ENCODE measurements at regions not wholly inside any gene's neighbourhood (a gene's known extent, or its start where the extent isn't known, plus 50 kb on each side); places are given as distances from the start of the nearest gene placed in this dataset.

- DNase-seq, result no peak
These were observed 251.5 kb downstream of the WDR11 start for GRCh38 chr10:121102706-121103105.

- DNase-seq, result no peak
These were observed 253.4 kb downstream of the WDR11 start for GRCh38 chr10:121104476-121105111.

GRCh38 chr10:121106611-121107010 lies 255.4 kb downstream of the WDR11 start:
- DNase-seq, result no peak

GRCh38 chr10:121108051-121108450 lies 256.9 kb downstream of the WDR11 start:
- no peak for DNase-seq

GRCh38 chr10:121110369-121110768 lies 259.2 kb downstream of the WDR11 start:
- DNase-seq, result no peak

DNA sequence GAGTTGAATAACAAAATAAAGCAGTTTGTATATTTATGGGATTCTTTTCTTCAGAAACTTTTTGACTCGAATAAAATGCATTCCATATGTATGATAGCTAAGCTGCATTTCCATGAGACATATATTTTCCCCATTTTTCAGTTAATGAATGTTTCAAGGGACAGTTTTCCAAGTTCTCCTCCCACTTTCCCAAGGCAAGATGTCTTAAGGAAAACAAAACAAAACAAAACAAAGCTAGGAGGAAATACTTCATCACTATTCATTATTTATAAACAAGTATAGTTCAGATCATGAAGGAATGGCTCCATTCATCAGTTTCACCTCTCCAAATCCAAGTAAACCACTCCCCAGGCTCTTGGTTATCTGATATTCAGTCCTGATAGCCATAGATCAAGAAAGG lies 261.0 kb downstream of the WDR11 start:
- DNase-seq, result no peak

- peak in 1 of 2 donors; percentile 1 for DNase-seq
These were observed 261.6 kb downstream of the WDR11 start for GRCh38 chr10:121112579-121113384.

DNA sequence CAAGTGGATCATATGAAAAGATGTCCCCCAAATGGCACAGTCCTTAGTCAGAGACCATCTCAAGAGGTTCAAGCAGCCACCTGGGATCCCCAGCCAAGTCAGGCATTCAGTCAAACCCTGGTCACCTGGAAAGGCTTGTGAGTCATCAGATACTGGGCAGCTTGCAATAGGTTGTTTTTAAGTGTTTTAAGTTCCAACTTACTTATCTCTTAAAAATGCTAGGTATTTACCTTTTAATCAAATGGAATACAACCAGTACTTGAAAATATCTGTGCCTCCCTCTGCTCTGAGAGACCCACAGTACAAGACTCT lies 262.2 kb downstream of the WDR11 start:
- no peak for DNase-seq

DNA sequence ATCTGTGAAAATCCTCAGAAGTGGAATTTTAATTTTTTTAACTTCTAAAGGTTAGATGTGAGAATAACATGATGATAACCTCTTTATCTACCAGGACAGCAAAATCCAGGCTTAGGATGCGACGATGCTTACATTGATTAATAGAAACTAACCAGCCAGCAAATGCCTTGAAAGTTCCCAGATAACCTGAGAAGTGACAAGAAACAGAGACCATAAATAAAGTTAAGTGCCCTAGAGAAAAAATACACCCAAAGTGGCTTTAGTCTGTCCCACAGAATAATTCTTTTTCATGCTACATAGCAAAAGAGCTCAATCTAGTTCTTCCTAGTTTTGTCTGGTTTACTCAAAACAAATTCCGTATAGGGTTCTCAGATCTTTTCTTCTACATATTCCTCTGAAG lies 262.7 kb downstream of the WDR11 start:
- DNase-seq, result no peak

GRCh38 chr10:121115154-121115553 lies 264.0 kb downstream of the WDR11 start:
- no peak for DNase-seq

GRCh38 chr10:121121462-121121861 lies 270.3 kb downstream of the WDR11 start:
- no peak for DNase-seq

DNA sequence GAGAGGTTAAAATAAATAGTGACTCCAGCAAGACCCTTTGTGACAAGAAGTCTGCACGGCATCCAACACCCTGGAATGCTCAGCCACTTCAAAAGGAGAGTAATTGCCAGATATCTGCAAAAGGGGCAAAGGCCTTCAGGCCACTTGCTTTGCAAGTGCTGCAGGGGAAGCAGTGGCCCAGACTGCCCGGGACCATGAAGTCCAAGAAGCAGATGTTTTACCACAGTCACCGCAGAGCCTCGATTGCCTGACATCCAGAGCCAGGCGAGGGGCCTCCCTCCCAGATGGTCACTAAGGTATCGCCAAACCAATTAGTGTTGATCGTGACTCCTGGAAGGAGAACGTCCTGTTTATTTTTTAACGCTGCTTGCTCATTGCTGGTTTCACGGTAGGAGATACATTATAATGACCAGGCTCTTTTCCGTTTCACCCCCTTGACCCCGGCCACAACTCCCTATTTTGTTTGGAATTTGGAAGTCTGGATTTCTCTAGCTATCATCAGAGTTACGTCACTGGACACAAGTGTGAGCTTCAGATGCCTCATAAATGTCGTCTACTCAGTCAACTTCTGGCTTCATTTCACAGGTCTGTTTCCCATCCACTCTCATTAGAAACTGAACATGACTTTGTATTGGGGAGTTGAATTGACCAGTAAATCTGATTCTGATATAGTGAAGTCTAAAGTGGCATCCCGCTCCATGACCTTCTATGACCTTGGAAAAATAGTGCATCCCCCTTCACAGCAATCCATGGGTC lies 276.2 kb downstream of the WDR11 start:
- DNase-seq, result no peak

GRCh38 chr10:121128164-121128563 lies 277.0 kb downstream of the WDR11 start:
- no peak for DNase-seq

- no peak for DNase-seq
These were observed 278.1 kb downstream of the WDR11 start for GRCh38 chr10:121129266-121129665.

DNA sequence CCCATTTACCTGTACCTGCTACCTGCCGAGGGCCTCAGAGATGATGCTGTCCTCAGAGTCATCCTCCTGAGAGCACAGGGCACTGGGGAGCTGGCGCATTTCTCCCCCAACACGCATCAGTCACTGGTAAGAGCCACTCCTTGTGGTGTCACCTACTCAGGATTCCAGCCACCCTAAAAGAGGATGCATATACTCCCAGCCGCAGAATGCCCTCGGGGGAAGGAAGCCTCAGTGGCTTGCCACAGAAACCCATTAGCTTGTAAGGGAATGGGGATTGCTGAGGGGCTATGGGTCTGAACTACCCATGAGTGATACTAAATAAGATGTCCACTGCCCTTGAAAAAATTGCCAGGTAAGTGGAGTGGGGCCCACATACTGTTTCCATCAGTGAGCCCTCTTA lies 279.2 kb downstream of the WDR11 start:
- no peak for DNase-seq

- DNase-seq, result no peak
These were observed 279.9 kb downstream of the WDR11 start for GRCh38 chr10:121131014-121131413.

GRCh38 chr10:121131426-121132265 lies 280.5 kb downstream of the WDR11 start:
- no peak for DNase-seq

- no peak for DNase-seq
These were observed 281.1 kb downstream of the WDR11 start for GRCh38 chr10:121132273-121132672.

DNA sequence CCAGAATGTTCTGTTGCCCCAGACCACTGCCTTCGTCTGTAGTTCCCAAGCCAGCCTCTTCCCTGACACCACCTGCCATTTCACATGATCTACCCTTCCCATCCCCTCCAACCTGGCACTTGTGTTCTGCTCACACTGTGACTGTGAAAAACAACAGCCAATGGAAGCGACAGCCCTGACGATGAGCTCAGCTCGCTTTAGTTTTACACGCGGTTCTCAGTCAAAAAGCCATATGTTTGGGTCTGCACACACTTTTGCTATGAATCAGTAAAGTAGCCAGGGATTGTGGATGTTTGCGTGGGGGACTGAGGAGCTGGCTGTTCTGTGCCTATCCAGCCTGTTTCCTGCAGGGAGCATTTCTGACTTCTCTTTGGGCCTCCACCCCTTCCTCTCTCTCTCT lies 282.7 kb downstream of the WDR11 start:
- DNase-seq, result no peak

DNA sequence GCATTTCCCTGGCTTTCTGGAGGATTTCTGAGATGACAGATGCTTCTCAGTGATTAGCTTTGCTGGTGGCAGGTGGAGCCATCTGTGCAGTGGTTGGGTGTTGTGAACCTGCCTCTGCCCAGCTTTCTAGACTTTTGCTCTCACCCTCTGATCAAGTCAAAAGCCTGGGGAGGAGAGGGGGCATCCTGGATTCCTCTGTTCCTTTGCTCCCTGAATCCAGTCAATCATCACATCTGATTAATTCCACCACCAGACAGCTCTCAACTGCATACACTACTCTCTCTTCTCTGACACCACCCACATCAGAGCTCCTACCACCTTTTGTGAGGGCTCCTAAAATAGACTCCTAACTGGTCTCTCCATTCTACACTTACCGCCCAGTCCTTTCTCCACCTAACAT lies 283.5 kb downstream of the WDR11 start:
- DNase-seq, result no peak

GRCh38 chr10:121135512-121135911 lies 284.4 kb downstream of the WDR11 start:
- no peak for DNase-seq

DNA sequence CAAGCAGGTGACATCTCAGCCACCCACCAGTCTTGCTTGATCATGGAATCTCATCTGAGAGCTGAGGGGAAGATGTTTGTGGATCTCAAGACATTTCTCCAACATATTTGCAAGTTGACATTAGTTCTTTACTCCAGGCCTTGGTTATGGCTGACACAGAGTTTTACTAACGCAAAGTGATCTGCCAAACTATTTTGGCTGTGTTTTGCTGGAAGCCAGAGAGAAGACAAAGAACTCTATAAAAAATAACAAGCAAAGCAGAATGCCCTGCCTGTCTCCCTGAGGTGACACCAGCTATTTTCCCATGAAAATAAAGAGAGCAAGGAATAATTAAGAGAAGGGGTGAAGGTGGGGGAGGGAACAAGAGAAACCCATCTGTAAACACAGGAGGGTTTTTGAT lies 286.4 kb downstream of the WDR11 start:
- no peak for DNase-seq

Measured in inflammatory macrophage treated with lipopolysaccharide for 1 hour (primary cell).